ENCODE measurements at regions not wholly inside any gene's neighbourhood (a gene's known extent, or its start where the extent isn't known, plus 50 kb on each side); places are given as distances from the start of the nearest gene placed in this dataset.

- H3K4me3 ChIP-seq, result no peak overlapping the region
- intact Hi-C loops (cut with DNase I; ENCODE audit: low total_unique reads) (no loop called here), in situ Hi-C loops (cut with MboI; ENCODE audit: low sequenced_read_pairs in 4 of 4) (no loop called here)
- H3K27me3 ChIP-seq, result no peaks in the 10 kb centered on the region
- H3K36me3 ChIP-seq, result no peaks in the 10 kb centered on the region
- TF ChIP-seq CTCF (IDR thresholded peaks at IDR 0.05 in 4 of 5, conservative IDR thresholded peaks at IDR 0.05 in 1 of 5) (no peak), POLR2A (IDR thresholded peaks at IDR 0.05) (no peak)
- no peak for ATAC-seq
- DNase-seq, result no peak
- no peaks in the 10 kb centered on the region for H3K4me1 ChIP-seq
- H3K27ac ChIP-seq, result no peak overlapping the region
- H3K9me3 ChIP-seq, result no peaks in the 10 kb centered on the region
These were observed 269.1 kb downstream of the SHQ1 start for GRCh38 chr3:72579191-72579580.

- Histone ChIP-seq H3K4me3 (no peak overlapping the region), H3K27ac (no peak overlapping the region), H3K27me3 (no peaks in the 10 kb centered on the region), H3K9me3 (no peaks in the 10 kb centered on the region), H3K36me3 (no peaks in the 10 kb centered on the region), H3K4me1 (no peaks in the 10 kb centered on the region)
- TF ChIP-seq POLR2A (IDR thresholded peaks at IDR 0.05) (no peak), CTCF (IDR thresholded peaks at IDR 0.05 in 4 of 5, conservative IDR thresholded peaks at IDR 0.05 in 1 of 5) (no peak)
- no peak for DNase-seq
- in situ Hi-C loops (cut with MboI; ENCODE audit: low sequenced_read_pairs in 4 of 4), result no loop called here
- intact Hi-C loops (cut with DNase I; ENCODE audit: low total_unique reads), result no loop called here
- no peak for ATAC-seq
These were observed 271.1 kb downstream of the SHQ1 start for GRCh38 chr3:72577190-72577589.

- ATAC-seq, result no peak
These were observed 271.7 kb downstream of the SHQ1 start for GRCh38 chr3:72576563-72576962.

GRCh38 chr3:72574144-72574543 lies 274.1 kb downstream of the SHQ1 start:
- no peaks in the 10 kb centered on the region for H3K36me3 ChIP-seq
- H3K4me3 ChIP-seq, result no peak overlapping the region
- TF ChIP-seq POLR2A (IDR thresholded peaks at IDR 0.05) (no peak), CTCF (IDR thresholded peaks at IDR 0.05 in 4 of 5, conservative IDR thresholded peaks at IDR 0.05 in 1 of 5) (no peak)
- in situ Hi-C loops (cut with MboI; ENCODE audit: low sequenced_read_pairs in 4 of 4), result no loop called here
- ATAC-seq (no peak), DNase-seq (no peak)
- H3K9me3 ChIP-seq, result no peaks in the 10 kb centered on the region
- H3K27me3 ChIP-seq, result no peaks in the 10 kb centered on the region
- H3K4me1 ChIP-seq, result no peaks in the 10 kb centered on the region
- no peak overlapping the region for H3K27ac ChIP-seq
- intact Hi-C loops (cut with DNase I; ENCODE audit: low total_unique reads), result no loop called here

More at GRCh38 chr3:72576563-72576962, 271.7 kb downstream of the SHQ1 start:
- no peaks in the 10 kb centered on the region for H3K4me1 ChIP-seq
- intact Hi-C loops (cut with DNase I; ENCODE audit: low total_unique reads), result no loop called here
- H3K36me3 ChIP-seq, result no peaks in the 10 kb centered on the region
- H3K9me3 ChIP-seq, result no peaks in the 10 kb centered on the region
- H3K4me3 ChIP-seq, result no peak overlapping the region
- in situ Hi-C loops (cut with MboI; ENCODE audit: low sequenced_read_pairs in 4 of 4), result no loop called here
- TF ChIP-seq CTCF (IDR thresholded peaks at IDR 0.05 in 4 of 5, conservative IDR thresholded peaks at IDR 0.05 in 1 of 5) (no peak), POLR2A (IDR thresholded peaks at IDR 0.05) (no peak)
- DNase-seq, result no peak
- no peak overlapping the region for H3K27ac ChIP-seq
- no peaks in the 10 kb centered on the region for H3K27me3 ChIP-seq

- in situ Hi-C loops (cut with MboI; ENCODE audit: low sequenced_read_pairs in 4 of 4), result no loop called here
These were observed 275.2 kb downstream of the SHQ1 start for GRCh38 chr3:72573051-72573450.

More at GRCh38 chr3:72573051-72573450, 275.2 kb downstream of the SHQ1 start:
- DNase-seq (no peak), ATAC-seq (no peak)
- H3K27ac ChIP-seq, result no peak overlapping the region
- TF ChIP-seq CTCF (IDR thresholded peaks at IDR 0.05 in 4 of 5, conservative IDR thresholded peaks at IDR 0.05 in 1 of 5) (no peak), POLR2A (IDR thresholded peaks at IDR 0.05) (no peak)
- H3K4me3 ChIP-seq, result no peak overlapping the region
- intact Hi-C loops (cut with DNase I; ENCODE audit: low total_unique reads), result no loop called here
- H3K9me3 ChIP-seq, result no peaks in the 10 kb centered on the region
- no peaks in the 10 kb centered on the region for H3K36me3 ChIP-seq
- H3K4me1 ChIP-seq, result no peaks in the 10 kb centered on the region
- no peaks in the 10 kb centered on the region for H3K27me3 ChIP-seq

Measured in gastrocnemius medialis (tissue), 4 donors.